Activated naive CD8-positive, alpha-beta T cell treated with anti-CD3 and anti-CD28 coated beads for 36 hours (primary cell): ENCODE measurements at regions not wholly inside any gene's neighbourhood (a gene's known extent, or its start where the extent isn't known, plus 50 kb on each side); places are given as distances from the start of the nearest gene placed in this dataset.
"Not testable (repeated sequence)": the region's sequence is repeated elsewhere in the genome, so short reads cannot be mapped to it uniquely, and the experiment has no call there.

ENCODE experiments used
- DNase-seq: peaks from one replicate; pipeline ENCODE4 v3.0.0; 2021
- H3K27ac Mint-ChIP-seq: one replicate; pipeline ENCODE4 v1.8.0; 2022; ENCODE audit warnings: mild to moderate bottlenecking, moderate library complexity, mixed read lengths
- H3K27me3 Mint-ChIP-seq: one replicate; pipeline ENCODE4 v1.8.0; 2022; ENCODE audit warnings: mild to moderate bottlenecking, mixed read lengths
- H3K36me3 Mint-ChIP-seq: one replicate; pipeline ENCODE4 v1.8.0; 2021; ENCODE audit warnings: mild to moderate bottlenecking, mixed read lengths
- H3K4me1 Mint-ChIP-seq: one replicate; pipeline ENCODE4 v1.8.0; 2021; ENCODE audit warnings: mixed read lengths
- H3K4me3 Mint-ChIP-seq: one replicate; pipeline ENCODE4 v1.8.0; 2022; ENCODE audit warnings: mild to moderate bottlenecking, moderate library complexity, mixed read lengths
- H3K9me3 Mint-ChIP-seq: one replicate; pipeline ENCODE4 v1.8.0; 2022; ENCODE audit warnings: mixed read lengths

DNA sequence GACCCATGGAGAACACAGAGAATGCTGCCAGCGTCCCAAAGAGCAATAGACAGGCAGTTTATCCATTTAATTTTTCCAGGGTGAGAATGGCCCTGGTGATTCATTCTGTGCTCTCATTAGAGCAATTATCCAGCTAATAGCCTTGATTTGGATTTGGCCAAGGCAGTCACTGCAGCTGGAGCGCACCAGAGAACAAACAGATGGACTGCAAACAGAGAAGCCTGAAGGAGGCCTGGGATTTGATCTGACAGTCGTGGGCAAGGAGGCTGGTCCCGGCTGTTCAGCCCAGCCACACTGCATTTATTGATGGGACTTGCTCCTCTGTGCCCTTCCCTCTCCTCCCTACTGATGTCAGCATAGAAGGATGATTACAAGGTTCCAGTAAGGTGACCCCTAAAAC lies 353.9 kb upstream of the C1orf174 start:
- Mint-ChIP-seq H3K36me3 (peaks cover 3% of the 10 kb centered on the region), H3K4me3 (no peak overlapping the region), H3K9me3 (peaks cover 17% of the 10 kb centered on the region), H3K27me3 (peaks cover 27% of the 10 kb centered on the region), H3K4me1 (no peaks in the 10 kb centered on the region), H3K27ac (no peak overlapping the region)
- no peak for DNase-seq

DNA sequence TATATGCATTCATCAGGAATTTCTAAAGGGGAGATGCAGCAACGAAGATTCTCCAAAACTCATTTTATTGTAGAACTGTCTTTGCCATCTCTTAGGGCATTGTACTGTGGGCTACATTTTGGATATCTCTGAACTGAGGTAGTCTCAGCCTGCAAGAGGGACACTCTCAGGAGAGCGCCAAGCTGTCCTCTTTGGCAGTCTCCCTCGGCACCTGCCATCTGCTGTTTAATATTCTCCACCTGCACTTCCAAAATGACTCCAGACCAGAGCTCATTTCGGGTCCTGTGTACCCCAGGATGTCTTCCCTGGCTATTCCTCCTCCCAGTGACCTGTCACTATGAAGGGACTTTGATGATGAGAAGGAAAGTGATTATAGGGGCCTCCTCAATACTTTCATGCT lies 356.3 kb upstream of the C1orf174 start:
- no peak for DNase-seq
- H3K27ac Mint-ChIP-seq = no peak overlapping the region
- peaks cover 3% of the 10 kb centered on the region for H3K36me3 Mint-ChIP-seq

DNA sequence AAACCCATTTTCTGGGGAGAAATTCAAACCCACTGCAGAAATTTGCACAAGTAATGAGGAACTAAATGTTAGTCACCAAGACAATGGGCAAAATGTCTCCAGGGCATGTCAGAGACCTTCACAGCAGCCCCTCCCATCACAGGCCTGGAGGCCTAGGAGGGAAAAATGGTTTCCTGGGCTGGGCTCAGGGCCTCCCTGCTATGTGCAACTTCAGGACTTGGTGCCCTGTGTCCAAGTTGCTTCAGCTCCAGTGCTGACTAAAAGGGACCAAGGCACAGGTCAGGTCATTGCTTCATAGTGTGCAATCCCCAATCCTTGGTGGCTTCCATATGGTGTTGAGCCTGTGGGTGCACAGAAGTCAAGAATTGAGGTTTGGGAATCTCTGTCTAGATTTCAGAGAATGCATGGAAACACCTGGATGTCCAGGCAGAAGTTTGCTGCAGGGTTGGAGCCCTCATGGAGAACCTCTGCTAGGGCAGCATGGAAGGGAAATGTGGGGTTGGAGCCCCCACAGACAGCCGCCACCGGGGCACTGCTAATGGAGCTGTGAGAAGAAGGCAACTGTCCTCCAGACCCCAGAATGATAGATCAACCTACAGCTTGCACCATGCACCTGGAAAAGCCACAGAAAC lies 358.2 kb upstream of the C1orf174 start:
- not testable (repeated sequence) for H3K36me3 Mint-ChIP-seq, H3K4me3 Mint-ChIP-seq, H3K4me1 Mint-ChIP-seq, H3K27ac Mint-ChIP-seq, DNase-seq
- Mint-ChIP-seq H3K27me3 (peaks cover 16% of the 10 kb centered on the region), H3K9me3 (peaks cover 25% of the 10 kb centered on the region)

More for the DNA sequence above, 356.3 kb upstream of the C1orf174 start:
- peaks cover 17% of the 10 kb centered on the region for H3K27me3 Mint-ChIP-seq
- peaks cover 25% of the 10 kb centered on the region for H3K9me3 Mint-ChIP-seq
- no peak overlapping the region for H3K4me3 Mint-ChIP-seq
- H3K4me1 Mint-ChIP-seq = no peaks in the 10 kb centered on the region

DNA sequence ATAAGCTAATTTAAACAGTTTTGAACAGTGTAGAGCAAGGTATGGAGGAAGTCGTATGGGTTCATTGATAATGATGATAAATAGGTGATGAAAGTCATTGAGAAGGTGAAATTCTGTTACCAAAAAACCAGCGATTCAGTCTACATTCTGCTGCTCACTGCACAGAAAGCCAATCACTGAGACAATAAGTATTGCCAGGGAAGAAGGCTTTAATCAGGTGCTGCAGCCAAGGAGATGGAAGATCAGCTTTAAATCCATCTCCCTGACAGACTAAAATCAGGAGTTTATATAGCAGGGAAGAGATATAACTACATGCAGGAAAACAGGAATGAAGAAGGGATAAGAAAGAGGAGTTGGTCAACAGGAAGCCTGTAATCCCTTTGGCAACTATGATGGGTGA lies 361.3 kb upstream of the C1orf174 start:
- no peak overlapping the region for H3K4me3 Mint-ChIP-seq
- peaks cover 27% of the 10 kb centered on the region for H3K27me3 Mint-ChIP-seq
- H3K36me3 Mint-ChIP-seq = peaks cover 3% of the 10 kb centered on the region
- H3K27ac Mint-ChIP-seq = no peak overlapping the region
- no peak for DNase-seq
- H3K4me1 Mint-ChIP-seq = no peaks in the 10 kb centered on the region
- H3K9me3 Mint-ChIP-seq = peaks cover 25% of the 10 kb centered on the region

DNA sequence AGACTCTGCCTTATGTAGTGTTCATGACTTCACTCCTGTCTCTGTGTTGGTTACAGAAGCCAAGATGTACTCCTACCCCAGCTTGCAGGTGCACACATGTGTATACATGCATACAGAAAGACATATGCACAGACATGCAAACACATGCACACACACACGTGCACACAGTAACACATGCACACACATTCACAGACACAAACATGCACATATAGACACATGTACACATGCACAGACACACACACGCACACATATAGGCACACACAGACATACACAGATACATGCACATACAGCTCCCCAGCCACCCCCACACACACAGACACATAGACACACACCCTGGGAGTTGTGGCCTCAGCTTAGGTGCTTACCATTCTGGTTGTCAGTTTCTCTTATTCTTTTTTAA lies 362.6 kb upstream of the C1orf174 start:
- Mint-ChIP-seq H3K9me3 (peaks cover 15% of the 10 kb centered on the region), H3K27me3 (peaks cover 25% of the 10 kb centered on the region), H3K36me3 (no peaks in the 10 kb centered on the region), H3K27ac (no peak overlapping the region), H3K4me3 (no peak overlapping the region), H3K4me1 (peaks cover 3% of the 10 kb centered on the region)
- no peak for DNase-seq

DNA sequence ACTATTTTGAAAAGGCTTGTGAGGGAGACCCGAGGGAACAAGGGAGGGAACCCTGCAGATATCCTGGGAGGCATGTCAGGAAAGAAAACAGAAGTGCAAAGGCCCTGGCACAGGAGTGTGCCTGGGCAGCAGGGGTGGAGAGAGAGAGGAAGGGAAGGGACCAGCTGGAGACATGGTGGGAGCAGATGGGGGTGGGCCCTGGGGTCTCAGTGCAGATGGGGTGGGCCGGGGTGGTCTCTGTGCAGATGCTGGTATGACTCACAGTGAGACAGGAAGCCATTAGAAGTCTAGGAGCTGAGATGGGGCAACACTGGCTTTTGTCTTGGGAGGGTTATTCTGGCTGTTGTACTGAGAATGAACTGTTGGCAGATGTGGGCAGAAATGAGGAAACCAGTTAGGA lies 363.6 kb upstream of the C1orf174 start:
- H3K4me1 Mint-ChIP-seq = peaks cover 4% of the 10 kb centered on the region
- peaks cover 10% of the 10 kb centered on the region for H3K9me3 Mint-ChIP-seq
- no peak overlapping the region for H3K27ac Mint-ChIP-seq
- peaks cover 25% of the 10 kb centered on the region for H3K27me3 Mint-ChIP-seq
- H3K36me3 Mint-ChIP-seq = no peaks in the 10 kb centered on the region
- no peak overlapping the region for H3K4me3 Mint-ChIP-seq
- DNase-seq = no peak

DNA sequence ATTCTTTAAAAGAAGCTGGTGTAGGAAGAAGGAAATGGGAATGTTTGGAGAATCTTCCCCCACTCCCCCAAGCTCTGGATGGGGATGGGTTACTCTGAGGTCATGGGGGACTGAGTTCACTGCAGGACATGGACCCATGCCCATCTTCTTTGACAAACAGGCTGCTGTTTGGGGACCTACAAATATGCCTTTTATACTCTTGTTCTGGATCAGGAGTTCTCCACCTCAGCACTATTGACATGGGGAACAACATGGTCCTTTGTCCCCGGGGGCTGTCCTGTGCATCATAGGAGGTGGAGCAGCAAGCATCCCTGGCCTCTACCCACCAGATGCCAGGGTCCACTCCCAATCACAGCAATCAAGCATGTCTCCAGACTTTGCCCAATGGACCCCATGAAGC lies 365.8 kb upstream of the C1orf174 start:
- Mint-ChIP-seq H3K9me3 (peaks cover 3% of the 10 kb centered on the region), H3K4me1 (peaks cover 4% of the 10 kb centered on the region), H3K27me3 (peaks cover 31% of the 10 kb centered on the region), H3K4me3 (no peak overlapping the region), H3K27ac (no peak overlapping the region), H3K36me3 (no peaks in the 10 kb centered on the region)
- no peak for DNase-seq

DNA sequence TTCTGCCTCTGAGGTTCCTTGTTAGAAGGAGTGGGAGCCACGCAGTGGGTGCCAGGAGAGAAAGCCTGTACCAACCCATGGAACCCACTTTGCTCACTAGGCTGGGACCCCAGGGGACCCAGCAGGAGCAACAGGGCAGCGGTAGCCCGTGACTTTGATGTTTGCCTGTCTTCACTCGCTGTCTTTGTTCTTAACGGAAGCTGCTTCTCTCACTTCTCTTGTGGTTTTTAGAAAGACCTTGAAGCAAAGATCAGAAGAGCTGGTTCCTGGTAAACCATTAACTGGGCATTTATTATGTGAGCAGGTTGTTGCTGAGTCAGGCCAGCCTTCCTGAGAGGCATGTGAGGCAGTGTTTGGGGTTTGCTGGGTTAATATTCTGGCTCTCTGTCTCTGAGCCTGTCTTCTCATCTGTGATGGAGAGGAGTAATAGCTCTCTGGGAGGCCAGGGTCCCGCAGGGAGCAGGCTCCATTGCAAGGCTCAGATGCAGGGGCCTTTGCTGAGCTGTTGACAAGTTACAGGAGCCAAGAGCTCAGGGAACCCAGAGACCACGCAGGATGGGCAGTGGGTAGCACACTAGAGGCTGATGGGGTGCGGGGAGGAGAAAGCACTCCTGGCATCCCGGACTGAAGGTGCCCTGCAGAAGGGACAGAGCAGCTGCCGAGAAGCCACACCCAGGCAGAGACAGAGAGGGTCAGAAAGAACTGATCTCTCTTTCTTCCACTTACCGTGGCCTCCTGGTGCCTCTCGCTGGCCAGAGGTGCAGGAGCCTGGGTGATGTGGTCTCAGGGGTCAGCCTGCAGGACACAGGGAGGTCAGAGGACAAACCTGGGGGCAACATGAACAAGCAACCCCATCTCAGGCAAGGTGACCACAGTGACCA lies 367.5 kb upstream of the C1orf174 start:
- Mint-ChIP-seq H3K9me3 (no peaks in the 10 kb centered on the region), H3K36me3 (no peaks in the 10 kb centered on the region), H3K27me3 (peaks cover 41% of the 10 kb centered on the region), H3K27ac (no peak overlapping the region), H3K4me1 (peaks cover 4% of the 10 kb centered on the region), H3K4me3 (no peak overlapping the region)
- DNase-seq = no peak

DNA sequence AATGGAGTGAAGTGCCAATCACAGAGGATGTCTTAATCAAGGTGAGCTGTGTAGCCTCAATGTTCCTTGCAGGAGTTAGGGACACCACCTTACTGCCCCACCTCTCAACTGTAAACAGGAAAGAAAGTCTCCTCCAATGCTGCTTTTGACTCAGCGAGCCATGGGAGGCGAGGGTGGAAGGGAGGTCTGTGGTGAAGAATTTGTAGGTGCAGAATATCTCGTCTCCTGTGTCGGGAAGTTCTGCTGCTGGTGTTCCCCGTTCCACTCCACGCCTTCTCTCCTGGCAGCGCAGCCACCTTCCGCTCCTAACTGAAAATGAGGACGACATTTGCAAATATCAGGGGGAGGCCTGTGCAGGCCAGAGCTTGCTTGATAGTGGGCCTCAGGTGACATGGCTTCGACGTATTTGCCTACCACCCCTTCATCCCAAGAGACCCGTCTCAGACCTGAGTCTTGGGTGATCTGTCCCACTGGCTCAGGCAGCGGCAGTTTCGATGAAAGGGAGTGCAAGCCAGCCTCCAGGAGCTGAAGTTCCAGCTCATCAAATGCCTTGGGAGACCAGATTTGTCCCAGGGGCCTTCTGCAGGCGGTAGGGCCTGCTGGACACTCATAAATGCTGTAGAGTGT lies 368.3 kb upstream of the C1orf174 start:
- Mint-ChIP-seq H3K9me3 (no peaks in the 10 kb centered on the region), H3K4me1 (peaks cover 4% of the 10 kb centered on the region), H3K27ac (no peak overlapping the region), H3K4me3 (no peak overlapping the region), H3K27me3 (peaks cover 35% of the 10 kb centered on the region), H3K36me3 (no peaks in the 10 kb centered on the region)
- no peak for DNase-seq

DNA sequence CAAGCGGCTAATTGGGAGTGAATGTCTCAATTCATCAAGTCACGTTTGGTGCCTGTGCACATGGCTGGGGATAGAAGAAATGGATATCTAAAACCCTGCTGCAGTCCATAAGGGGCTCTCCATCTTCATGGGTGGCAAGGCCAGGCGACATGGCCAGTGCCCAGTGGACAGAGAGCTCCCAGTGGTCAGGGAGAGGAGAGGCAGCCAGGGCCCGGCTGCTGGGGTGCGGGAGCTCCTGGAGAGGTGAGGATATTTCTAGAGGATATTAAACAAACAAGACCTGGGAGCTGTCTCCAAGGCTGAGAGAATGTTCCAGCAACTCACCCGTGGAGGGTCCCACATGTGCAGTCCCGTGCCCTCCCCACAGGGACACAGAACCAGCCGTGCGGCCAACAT lies 368.8 kb upstream of the C1orf174 start:
- Mint-ChIP-seq H3K27me3 (peaks cover 30% of the 10 kb centered on the region), H3K27ac (no peak overlapping the region), H3K4me3 (no peak overlapping the region), H3K4me1 (peaks cover 4% of the 10 kb centered on the region), H3K9me3 (no peaks in the 10 kb centered on the region), H3K36me3 (no peaks in the 10 kb centered on the region)
- DNase-seq = no peak

DNA sequence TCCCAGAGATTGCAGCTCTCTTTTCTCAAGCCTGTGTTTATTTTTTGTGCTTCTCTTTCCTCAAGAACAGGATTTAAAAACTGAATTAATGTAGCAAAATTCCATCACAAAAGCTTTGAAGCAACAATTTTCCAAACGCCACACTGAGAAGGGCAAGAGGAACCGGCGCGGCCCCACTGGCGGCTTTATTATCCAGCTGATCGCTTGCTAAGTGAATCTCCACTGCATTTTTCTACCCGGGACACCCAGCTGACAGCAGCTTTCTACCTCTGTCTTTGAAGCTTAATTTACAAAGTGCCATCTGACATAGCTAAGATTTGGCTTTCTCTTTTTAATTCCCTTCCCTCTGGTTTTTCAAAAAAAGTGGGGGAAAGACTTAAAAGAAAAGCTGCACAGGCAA lies 369.3 kb upstream of the C1orf174 start:
- Mint-ChIP-seq H3K27me3 (peaks cover 30% of the 10 kb centered on the region), H3K4me3 (no peak overlapping the region), H3K9me3 (no peaks in the 10 kb centered on the region), H3K4me1 (peaks cover 4% of the 10 kb centered on the region), H3K27ac (no peak overlapping the region), H3K36me3 (no peaks in the 10 kb centered on the region)
- DNase-seq = no peak

DNA sequence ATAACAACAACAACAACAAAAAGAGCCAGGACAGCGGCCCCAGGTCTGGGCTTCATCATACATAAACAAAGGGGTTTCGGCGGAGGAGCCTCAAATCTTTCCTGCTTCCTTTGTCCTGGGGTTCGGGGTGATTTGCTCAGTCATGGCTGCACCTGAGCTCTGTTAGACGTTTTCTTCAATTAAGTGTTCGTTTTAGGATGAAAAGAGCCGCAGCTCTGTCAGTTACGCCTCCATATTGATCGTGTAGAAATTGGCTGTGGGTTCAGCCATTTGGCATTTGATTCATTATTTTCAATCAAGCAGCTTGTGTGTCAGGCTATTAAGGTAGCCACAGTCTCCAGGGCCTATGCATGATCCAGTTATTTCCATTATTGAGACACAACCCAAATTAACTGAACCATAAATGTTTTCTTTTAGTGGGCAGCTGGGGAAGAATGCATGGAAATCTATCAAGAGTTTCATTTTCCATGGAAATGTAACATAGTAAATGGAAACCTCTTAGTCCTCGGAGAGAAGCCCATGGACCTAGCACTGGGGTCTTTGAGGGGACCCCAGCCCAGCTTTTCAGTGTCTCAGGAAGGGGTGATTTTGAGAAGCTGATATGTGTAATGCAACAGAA lies 370.0 kb upstream of the C1orf174 start:
- H3K9me3 Mint-ChIP-seq = no peaks in the 10 kb centered on the region
- no peak for DNase-seq
- H3K4me1 Mint-ChIP-seq = peaks cover 4% of the 10 kb centered on the region
- H3K27me3 Mint-ChIP-seq = peaks cover 33% of the 10 kb centered on the region
- H3K4me3 Mint-ChIP-seq = no peak overlapping the region
- no peaks in the 10 kb centered on the region for H3K36me3 Mint-ChIP-seq
- no peak overlapping the region for H3K27ac Mint-ChIP-seq

DNA sequence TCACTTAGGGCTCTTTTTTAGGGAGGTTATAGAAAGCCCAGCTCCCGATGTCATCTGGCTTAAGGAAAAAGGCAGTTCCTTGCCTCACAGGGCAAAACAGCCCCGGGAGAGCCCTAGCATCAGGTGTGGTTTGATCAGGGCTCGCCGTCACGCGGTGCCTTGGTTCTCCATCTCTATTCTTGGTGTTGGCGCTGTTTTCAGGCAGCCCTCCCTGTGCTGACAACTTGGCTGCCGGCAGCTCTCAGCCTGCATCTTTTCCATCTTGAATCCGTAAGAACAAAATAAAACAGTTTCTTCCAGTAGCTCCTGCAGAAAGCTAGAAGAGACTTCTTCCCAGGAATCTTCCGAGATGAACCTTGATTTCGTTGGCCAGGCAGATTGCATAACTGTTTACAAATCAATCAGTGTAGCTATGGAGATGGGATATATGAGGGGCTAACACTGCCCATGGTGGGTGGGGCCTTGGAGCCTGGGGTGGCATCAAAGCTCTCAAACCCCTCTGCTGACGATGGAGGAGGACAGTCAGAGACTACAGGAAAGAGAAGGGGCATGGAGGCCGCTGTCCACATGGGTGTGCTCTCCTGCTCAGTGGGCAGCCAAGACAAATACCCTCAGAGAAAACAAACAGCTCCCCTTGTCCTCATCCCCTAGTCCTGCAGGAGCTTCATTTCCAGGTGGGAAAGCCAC lies 370.7 kb upstream of the C1orf174 start:
- Mint-ChIP-seq H3K4me3 (no peak overlapping the region), H3K27ac (no peak overlapping the region), H3K27me3 (peaks cover 39% of the 10 kb centered on the region), H3K36me3 (no peaks in the 10 kb centered on the region), H3K9me3 (peaks cover 2% of the 10 kb centered on the region), H3K4me1 (peaks cover 4% of the 10 kb centered on the region)
- no peak for DNase-seq

DNA sequence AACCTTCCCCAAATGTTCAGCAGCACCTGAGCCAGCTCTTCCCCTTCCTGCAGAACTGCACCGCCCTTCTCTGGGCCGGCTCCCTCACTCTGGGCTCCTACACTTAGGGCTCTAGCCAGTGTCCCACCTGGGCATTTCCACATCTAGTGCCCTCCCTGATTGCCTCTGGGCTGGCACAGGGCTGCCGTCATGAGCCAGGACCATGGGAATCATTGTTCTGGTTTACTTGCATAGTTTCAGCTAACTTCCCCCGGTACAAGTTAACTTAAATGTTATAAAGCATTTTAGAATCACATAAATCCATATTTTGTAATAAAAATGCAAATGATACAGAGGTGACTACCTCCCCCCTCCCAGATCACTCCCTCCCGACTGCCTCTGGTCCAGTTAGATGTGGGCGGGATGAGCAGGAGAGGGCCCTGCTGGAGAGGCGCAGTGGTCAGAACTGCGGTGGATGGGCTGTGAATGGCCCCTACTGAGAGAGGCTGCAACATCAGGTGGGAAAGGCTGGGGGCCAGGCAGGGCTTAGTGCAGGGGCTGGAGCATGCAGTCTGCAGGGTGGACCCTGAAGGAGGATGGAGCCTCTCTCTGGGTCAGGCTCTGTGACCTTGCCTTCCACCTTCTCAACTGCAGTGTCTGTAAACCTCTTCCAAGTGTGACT lies 371.4 kb upstream of the C1orf174 start:
- DNase-seq = no peak
- Mint-ChIP-seq H3K27me3 (peaks cover 39% of the 10 kb centered on the region), H3K4me3 (no peak overlapping the region), H3K27ac (no peak overlapping the region), H3K4me1 (peaks cover 4% of the 10 kb centered on the region), H3K36me3 (no peaks in the 10 kb centered on the region), H3K9me3 (peaks cover 3% of the 10 kb centered on the region)
